ENCODE measurements at regions not wholly inside any gene's neighbourhood (a gene's known extent, or its start where the extent isn't known, plus 50 kb on each side); places are given as distances from the start of the nearest gene placed in this dataset.
A peak's percentile ranks its signal among the peaks of the same experiment; 100 is the strongest.

- DNase-seq (ENCODE audit: low read depth), result no peak
These were observed 644.5 kb downstream of the KCTD16 start for GRCh38 chr5:144815131-144815530.

- peak; percentile 99 for DNase-seq (ENCODE audit: low read depth)
These were observed 642.1 kb downstream of the KCTD16 start for GRCh38 chr5:144812763-144813162.

DNA sequence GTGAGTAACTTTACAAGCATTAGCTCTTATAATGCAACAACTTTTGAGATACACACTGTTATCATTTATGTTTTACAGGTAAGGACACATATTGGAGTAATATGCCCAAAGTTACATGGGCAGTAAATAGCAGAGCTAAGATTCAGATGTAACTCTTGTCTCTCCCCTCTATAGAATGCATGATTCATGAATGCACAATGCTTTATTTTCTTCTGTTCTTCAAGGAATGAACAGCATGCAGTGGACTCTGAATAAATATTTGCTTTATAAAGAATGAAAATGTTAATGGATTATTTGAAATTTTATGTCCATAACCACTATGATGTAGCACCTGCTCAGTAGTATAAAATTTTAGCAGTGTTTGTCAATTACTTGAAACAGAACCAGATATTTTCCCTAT is 629.5 kb downstream of the KCTD16 start:
- no peak for DNase-seq (ENCODE audit: low read depth)

DNA sequence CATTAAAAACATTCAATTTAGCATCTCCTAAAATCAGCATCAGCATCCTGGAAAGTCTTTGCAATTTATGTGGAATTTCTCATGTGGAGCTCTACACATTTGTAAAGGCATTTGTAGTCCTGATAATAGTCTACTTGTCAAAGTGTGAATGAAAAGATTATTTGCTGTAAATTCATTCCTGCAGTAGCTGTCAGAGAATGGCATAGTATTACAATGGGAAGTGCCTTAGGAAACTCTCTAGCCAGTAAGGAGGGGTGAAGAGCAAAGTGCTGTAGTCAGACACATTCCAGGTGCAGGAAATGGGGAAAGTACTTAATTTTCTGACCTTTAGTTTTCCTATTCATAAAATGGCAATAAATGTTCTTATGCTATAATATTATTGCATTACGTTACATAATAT is 627.9 kb downstream of the KCTD16 start:
- no peak for DNase-seq (ENCODE audit: low read depth)

- DNase-seq (ENCODE audit: low read depth), result peak; percentile 6
These were observed 624.2 kb downstream of the KCTD16 start for GRCh38 chr5:144794922-144795321.

DNA sequence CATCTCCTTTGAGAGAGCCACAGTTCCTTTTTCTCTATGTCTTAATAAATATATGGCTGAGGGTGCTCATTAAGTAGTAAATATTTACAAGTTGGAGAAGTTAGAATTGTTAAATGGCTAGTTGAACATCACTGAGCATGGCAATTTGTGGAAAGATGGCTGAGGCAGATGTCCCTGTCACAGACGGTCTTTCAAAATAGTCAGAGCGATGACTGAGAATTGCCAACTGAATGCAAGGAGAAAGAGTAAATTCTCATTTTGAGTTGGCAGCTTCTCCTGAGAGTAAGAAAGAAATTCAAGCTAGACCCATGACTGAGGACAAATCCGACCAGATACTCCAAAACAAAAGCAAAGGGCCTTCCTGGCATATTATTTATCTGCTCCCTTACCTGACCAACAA is 617.9 kb downstream of the KCTD16 start:
- DNase-seq (ENCODE audit: low read depth), result no peak

GRCh38 chr5:144788046-144788445 is 617.4 kb downstream of the KCTD16 start:
- DNase-seq (ENCODE audit: low read depth), result no peak

- no peak for DNase-seq (ENCODE audit: low read depth)
These were observed 608.7 kb downstream of the KCTD16 start for GRCh38 chr5:144779368-144779767.

GRCh38 chr5:144778561-144778960 is 607.9 kb downstream of the KCTD16 start:
- no peak for DNase-seq (ENCODE audit: low read depth)

- peak; percentile 11 for DNase-seq (ENCODE audit: low read depth)
These were observed 603.5 kb downstream of the KCTD16 start for GRCh38 chr5:144774197-144774596.

DNA sequence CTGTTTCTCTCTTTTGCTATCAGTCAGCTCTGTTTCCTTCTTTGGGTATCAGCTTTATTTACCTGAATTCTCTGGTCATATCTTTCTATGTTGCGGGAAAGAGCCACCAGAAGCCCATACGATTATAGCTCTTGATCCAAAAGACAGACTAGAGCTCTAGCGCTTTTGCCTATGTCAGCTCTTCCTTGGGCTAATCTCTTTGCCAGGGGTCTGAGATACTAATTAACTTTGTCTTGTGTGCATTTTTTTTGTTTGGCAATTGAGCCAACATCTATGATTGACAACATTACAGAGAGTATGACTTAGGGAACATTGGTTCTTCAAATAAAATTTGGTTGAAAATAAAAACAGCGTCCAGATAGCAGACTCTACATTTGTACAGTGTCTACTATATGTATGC is 603.0 kb downstream of the KCTD16 start:
- DNase-seq (ENCODE audit: low read depth), result no peak

DNA sequence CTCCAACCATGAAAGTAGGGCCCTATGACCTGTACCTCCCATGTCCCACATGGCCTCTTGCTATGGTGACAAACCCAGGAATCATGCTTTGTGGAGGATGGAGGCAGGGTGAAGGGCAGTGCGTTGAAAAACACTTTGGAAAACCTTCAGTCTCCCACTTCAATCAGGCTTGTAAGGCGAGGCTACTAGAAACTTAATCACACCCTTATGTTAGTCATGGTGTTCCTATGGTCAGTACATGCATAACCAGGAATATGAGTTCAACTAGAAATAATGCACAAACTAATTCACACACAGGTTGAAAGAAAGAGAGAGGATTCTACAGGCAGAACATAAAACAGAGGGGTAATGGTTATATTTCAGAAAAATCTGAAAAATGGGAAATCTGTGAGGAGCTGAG is 601.1 kb downstream of the KCTD16 start:
- no peak for DNase-seq (ENCODE audit: low read depth)

DNA sequence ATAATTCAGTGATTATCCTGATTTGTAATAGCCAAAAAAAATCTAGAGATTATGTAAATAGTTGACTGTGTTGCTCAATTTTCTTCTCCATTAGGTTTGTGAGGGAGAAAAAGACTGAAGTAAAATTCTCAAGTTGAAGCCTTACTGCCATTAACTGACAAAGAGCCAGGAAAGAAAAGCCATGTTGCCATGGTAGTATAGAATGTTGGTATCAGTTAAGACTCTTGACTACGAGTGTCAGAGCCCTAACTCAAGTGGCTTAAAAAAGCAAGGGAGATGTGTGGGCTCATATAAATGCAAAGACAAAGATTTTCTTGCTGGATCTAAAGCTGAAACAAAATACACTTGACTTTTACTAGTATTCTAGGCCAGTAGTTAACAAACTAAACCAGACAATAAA is 571.7 kb downstream of the KCTD16 start:
- DNase-seq (ENCODE audit: low read depth), result peak; percentile 2

DNA sequence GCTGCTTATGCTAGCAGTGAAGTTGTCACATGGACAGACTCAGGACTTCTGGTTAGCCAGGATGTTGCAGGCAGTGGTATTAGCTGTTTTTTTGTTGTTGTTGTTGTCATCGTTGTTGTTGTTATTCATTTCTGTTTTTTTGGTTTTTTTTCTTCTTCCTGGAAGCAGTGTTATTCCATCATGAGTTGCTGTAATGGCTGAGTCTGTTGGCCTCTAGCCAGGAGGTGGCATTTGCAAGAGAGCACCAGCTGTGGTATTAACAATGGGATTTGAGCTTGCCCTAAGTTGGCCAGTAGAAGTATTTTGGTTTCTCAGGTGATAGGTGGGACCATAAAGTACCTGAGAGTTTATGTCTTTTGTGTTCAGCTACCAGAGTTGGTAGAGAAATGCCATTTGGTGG is 561.1 kb downstream of the KCTD16 start:
- DNase-seq (ENCODE audit: low read depth), result no peak

DNA sequence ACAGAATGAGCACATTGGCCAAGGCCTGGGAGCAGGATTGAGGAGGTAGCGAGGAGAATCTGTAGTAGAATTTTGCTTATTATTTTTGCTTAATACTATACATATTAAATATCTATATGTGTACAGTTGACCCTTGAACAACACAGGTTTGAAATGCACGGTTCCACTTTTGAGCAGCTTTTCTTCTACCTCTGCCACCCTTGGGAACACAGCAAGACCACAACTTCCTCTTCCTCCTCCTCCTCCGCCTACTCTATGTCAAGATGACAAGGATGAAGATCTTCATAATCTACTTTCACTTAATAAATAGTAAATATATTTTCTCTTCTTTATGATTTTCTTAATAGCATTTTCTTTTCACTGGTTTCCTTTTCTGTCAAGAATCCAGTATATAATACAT is 541.4 kb downstream of the KCTD16 start:
- DNase-seq (ENCODE audit: low read depth), result no peak

- DNase-seq (ENCODE audit: low read depth), result no peak
These were observed 540.5 kb downstream of the KCTD16 start for GRCh38 chr5:144711172-144711571.

GRCh38 chr5:144710637-144711036 is 540.0 kb downstream of the KCTD16 start:
- DNase-seq (ENCODE audit: low read depth), result no peak

- DNase-seq (ENCODE audit: low read depth), result no peak
These were observed 533.1 kb downstream of the KCTD16 start for GRCh38 chr5:144703776-144704175.

DNA sequence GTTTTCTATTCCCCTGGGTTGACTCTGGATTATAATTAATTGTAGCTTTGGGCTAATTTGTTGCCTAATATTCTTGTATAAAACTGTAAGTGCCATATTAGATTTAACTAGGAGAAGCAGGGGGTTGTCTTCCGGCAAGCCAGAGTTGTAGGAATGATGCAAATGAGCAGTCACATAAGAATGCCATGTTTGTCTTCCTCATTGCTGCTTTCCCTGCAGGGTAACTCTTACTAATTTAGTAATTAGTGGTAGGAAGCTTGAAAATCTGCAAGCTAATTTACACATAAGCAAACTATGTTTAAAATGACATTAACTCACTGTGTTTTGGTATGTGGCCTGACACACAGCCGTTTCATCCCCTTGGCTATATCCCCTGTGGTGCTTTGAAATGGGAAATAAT is 527.8 kb downstream of the KCTD16 start:
- DNase-seq (ENCODE audit: low read depth), result peak; percentile 9

- DNase-seq (ENCODE audit: low read depth), result peak; percentile 92
These were observed 527.2 kb downstream of the KCTD16 start for GRCh38 chr5:144697847-144698262.

DNA sequence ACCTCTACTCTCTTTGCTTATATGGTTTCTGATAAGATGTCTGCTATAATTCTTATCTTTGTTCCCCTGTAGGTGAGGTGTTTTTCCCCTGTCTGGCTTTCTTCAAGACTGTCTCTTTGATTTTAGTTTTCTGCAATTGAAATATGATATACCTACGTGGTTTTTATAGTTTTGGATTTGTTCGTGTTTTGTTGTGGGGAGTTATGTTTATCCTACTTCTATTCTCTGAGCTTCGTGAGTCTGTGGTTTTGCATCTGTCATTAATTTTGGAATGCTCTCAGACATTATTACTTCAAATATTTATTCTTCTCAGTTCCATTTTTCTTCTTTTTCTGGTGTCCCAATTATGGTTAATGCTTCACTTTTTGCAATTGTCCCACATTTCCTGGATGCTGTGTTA is 521.3 kb downstream of the KCTD16 start:
- no peak for DNase-seq (ENCODE audit: low read depth)

DNA sequence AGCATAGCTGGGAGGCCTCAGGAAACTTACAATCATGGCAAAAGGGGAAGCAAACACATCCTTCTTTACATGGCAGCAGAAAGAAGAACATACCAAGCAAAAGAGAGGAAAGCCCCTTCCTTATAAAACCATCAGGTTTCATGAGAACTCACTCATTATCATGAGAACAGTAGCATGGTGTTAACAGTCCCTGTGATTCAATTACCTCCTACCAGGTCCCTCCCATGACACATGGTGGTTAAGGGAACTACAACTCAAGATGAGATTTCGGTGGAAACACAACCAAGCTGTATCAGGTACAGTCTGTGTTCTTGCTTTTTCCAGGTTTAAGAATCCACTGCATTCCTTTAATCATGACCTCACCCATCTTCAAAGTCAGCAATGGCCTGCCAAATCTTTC is 514.2 kb downstream of the KCTD16 start:
- no peak for DNase-seq (ENCODE audit: low read depth)

DNA sequence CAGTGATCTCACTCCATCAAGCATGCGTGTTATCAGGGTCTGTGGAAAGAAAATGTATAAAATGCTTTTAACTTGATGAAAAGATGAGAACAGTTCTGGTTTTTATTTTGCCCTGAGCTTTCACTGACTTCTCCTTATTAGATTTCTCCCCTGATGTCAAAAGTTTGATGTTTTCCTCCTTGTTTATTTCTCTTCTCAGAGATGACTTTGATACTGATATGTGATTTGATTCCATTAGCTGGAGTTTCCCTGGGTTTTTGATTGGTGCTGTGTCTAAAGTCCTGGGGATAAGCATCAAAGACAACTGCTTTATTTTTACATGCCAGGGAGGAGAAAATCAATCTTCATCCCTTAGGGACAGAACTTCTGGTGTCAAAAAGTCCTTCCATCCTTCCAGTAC is 510.0 kb downstream of the KCTD16 start:
- DNase-seq (ENCODE audit: low read depth), result no peak

- DNase-seq (ENCODE audit: low read depth), result no peak
These were observed 500.4 kb downstream of the KCTD16 start for GRCh38 chr5:144671066-144671465.

DNA sequence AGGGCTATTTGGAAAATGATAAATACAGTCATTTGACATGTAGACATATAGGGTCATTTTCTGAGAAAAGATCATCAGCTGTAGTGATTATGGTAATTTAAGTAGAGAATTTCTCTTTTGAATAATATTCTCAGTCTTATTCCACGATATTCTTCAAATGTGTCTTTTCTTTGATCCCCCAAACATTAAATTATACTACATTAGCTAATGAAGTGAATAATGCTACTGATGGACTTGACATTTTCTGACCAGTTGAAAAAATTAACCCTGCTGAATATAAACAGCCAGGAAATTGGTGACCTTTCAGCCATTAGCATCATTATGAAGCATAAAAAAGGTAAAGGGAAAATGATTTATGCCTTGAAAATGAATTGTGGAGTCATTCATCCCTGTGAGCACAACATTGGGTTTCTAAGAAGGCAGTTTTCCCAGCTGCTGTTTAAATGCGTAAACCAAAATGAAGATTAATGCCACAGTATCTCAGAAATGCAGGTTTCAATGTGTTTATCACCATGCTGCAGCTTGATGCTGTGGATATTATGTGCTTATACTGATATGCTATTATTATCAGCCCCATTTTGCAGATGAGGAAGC is 489.1 kb downstream of the KCTD16 start:
- DNase-seq (ENCODE audit: low read depth), result no peak
